ENCODE measurements at regions not wholly inside any gene's neighbourhood (a gene's known extent, or its start where the extent isn't known, plus 50 kb on each side); places are given as distances from the start of the nearest gene placed in this dataset.

DNA sequence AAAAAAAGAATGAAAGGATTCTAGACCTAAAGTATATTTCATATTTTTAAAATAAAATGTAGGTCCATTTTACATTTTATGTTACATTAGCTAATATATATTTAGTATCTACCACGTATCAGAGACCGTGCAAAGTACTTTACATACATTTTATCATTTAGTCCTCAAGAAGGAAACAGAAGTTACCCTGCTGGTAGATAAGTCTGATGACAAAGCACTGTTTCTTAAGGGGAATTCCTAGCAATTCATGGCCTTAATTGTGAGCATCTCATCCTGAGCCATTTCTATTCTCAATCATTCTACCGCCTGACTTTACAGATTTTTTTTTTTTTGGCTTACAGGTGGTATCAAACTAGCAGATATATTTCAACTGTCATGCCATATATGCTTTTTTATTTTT is 367.7 kb downstream of the PRELID2 start:
- no peaks in the 10 kb centered on the region for H3K9me3 Mint-ChIP-seq (ENCODE audit: unreplicated experiment)

DNA sequence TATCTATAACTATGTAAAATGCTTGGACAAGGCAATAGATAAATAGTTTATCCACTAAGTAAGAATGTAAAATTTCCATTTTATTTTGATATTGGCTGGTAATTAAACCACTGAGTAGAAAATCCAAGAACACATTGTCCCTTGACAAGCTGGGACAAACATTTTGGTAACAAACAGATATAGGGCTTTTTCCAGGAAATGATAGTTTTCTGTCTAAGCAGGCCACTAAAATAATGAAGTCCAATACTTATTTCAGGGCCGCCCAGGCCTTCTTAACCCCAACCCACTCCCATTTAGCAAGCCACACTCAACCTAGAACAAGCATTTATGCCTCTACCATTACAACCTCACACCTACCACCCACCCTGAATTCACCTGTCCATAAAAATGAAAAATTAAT is 368.6 kb downstream of the PRELID2 start:
- Mint-ChIP-seq H3K4me3 (ENCODE audit: unreplicated experiment) (no peak overlapping the region), H3K27me3 (ENCODE audit: low read depth, unreplicated experiment) (no peaks in the 10 kb centered on the region), H3K9me3 (ENCODE audit: unreplicated experiment) (no peaks in the 10 kb centered on the region), H3K36me3 (ENCODE audit: low read depth, unreplicated experiment) (no peaks in the 10 kb centered on the region), H3K27ac (ENCODE audit: unreplicated experiment) (no peak overlapping the region), H3K4me1 (ENCODE audit: low read depth, unreplicated experiment) (peaks cover 4% of the 10 kb centered on the region)
- Histone ChIP-seq H4K20me1 (ENCODE audit: insufficient read depth, low read length) (no peaks in the 10 kb centered on the region), H3K4me2 (ENCODE audit: low read length) (no peak overlapping the region), H3K79me2 (ENCODE audit: insufficient read depth, low read length) (no peaks in the 10 kb centered on the region), H3K27me3 (ENCODE audit: insufficient read depth, low read length) (no peaks in the 10 kb centered on the region), H3K36me3 (ENCODE audit: insufficient read depth, low read length) (no peaks in the 10 kb centered on the region), H3K9me3 (ENCODE audit: insufficient read depth, low read depth, low read length) (no peaks in the 10 kb centered on the region), H3K9ac (ENCODE audit: low read length) (no peak overlapping the region), H2AFZ (ENCODE audit: low read depth, low read length) (no peak overlapping the region), H3K4me3 (ENCODE audit: insufficient read depth, low read depth, low read length) (no peak overlapping the region), H3K27ac (ENCODE audit: low read depth, low read length) (no peak overlapping the region), H3K4me1 (ENCODE audit: insufficient read depth, low read length) (no peaks in the 10 kb centered on the region)
- no peak for FAIRE-seq
- no peak for TF ChIP-seq EZH2 (IDR thresholded peaks at IDR 0.05; ENCODE audit: insufficient read depth, low read length)
- TF ChIP-seq, protein P1, sequence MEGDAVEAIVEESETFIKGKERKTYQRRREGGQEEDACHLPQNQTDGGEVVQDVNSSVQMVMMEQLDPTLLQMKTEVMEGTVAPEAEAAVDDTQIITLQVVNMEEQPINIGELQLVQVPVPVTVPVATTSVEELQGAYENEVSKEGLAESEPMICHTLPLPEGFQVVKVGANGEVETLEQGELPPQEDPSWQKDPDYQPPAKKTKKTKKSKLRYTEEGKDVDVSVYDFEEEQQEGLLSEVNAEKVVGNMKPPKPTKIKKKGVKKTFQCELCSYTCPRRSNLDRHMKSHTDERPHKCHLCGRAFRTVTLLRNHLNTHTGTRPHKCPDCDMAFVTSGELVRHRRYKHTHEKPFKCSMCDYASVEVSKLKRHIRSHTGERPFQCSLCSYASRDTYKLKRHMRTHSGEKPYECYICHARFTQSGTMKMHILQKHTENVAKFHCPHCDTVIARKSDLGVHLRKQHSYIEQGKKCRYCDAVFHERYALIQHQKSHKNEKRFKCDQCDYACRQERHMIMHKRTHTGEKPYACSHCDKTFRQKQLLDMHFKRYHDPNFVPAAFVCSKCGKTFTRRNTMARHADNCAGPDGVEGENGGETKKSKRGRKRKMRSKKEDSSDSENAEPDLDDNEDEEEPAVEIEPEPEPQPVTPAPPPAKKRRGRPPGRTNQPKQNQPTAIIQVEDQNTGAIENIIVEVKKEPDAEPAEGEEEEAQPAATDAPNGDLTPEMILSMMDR (IDR thresholded peaks at IDR 0.05; ENCODE audit: insufficient read depth, low read depth, low read length): no peak
- no peak for DNase-seq (ENCODE audit: low read depth)

More for the DNA sequence above, 367.7 kb downstream of the PRELID2 start:
- Histone ChIP-seq H3K27ac (ENCODE audit: low read depth, low read length) (no peak overlapping the region), H3K27me3 (ENCODE audit: insufficient read depth, low read length) (no peaks in the 10 kb centered on the region), H3K9me3 (ENCODE audit: insufficient read depth, low read depth, low read length) (no peaks in the 10 kb centered on the region), H3K79me2 (ENCODE audit: insufficient read depth, low read length) (no peaks in the 10 kb centered on the region), H3K4me2 (ENCODE audit: low read length) (no peak overlapping the region), H4K20me1 (ENCODE audit: insufficient read depth, low read length) (no peaks in the 10 kb centered on the region), H2AFZ (ENCODE audit: low read depth, low read length) (no peak overlapping the region), H3K9ac (ENCODE audit: low read length) (no peak overlapping the region), H3K36me3 (ENCODE audit: insufficient read depth, low read length) (no peaks in the 10 kb centered on the region), H3K4me1 (ENCODE audit: insufficient read depth, low read length) (no peaks in the 10 kb centered on the region), H3K4me3 (ENCODE audit: insufficient read depth, low read depth, low read length) (no peak overlapping the region)
- FAIRE-seq: no peak
- Mint-ChIP-seq H3K27me3 (ENCODE audit: low read depth, unreplicated experiment) (no peaks in the 10 kb centered on the region), H3K4me3 (ENCODE audit: unreplicated experiment) (no peak overlapping the region), H3K4me1 (ENCODE audit: low read depth, unreplicated experiment) (peaks cover 12% of the 10 kb centered on the region), H3K27ac (ENCODE audit: unreplicated experiment) (no peak overlapping the region), H3K36me3 (ENCODE audit: low read depth, unreplicated experiment) (no peaks in the 10 kb centered on the region)
- no peak for DNase-seq (ENCODE audit: low read depth)
- TF ChIP-seq, protein P1 (IDR thresholded peaks at IDR 0.05; ENCODE audit: insufficient read depth, low read depth, low read length): no peak
- no peak for TF ChIP-seq EZH2 (IDR thresholded peaks at IDR 0.05; ENCODE audit: insufficient read depth, low read length)

DNA sequence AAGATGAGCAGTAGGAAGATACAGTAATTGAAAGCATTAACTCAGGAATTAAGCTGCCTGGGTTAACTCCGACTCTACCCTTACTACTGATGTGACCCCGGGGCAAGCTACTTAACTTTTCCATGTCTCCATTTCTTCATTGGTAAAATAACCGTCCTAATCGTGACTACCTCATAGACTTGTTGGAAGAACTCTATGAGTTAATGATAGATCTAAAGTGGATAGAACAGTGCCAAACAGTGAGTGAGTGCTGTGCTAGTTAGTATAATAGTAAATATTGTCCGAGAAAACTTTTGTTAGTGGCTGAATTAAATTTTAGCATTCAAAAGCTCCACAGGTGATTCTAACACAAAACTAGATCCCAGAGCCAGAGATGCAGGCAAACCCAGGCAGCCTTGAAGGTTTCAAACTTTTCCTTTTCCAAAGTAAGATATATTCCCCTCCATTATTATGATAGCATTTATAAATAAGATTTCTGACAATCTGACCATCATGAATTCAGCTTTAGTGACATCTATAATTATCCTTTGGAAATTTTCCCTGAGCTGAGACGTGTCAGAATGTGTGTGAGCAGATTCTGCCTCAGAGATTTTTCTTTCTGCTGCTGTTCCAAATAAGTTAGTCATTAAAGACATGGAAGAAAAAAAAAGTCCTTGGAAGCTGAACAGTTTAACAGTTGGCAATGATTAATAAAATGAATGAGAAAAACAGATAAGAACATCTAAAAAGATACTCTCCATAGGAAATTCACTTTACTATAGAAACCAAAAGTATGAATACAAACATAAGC is 369.5 kb downstream of the PRELID2 start:
- no peak overlapping the region for H2AFZ ChIP-seq (ENCODE audit: low read depth, low read length)
- H3K9me3 ChIP-seq (ENCODE audit: insufficient read depth, low read depth, low read length): no peaks in the 10 kb centered on the region
- H4K20me1 ChIP-seq (ENCODE audit: insufficient read depth, low read length): no peaks in the 10 kb centered on the region
- H3K9ac ChIP-seq (ENCODE audit: low read length): no peak overlapping the region
- no peaks in the 10 kb centered on the region for H3K9me3 Mint-ChIP-seq (ENCODE audit: unreplicated experiment)
- H3K27ac ChIP-seq (ENCODE audit: low read depth, low read length): no peak overlapping the region
- no peaks in the 10 kb centered on the region for H3K36me3 Mint-ChIP-seq (ENCODE audit: low read depth, unreplicated experiment)
- no peaks in the 10 kb centered on the region for H3K36me3 ChIP-seq (ENCODE audit: insufficient read depth, low read length)
- no peak for TF ChIP-seq EZH2 (IDR thresholded peaks at IDR 0.05; ENCODE audit: insufficient read depth, low read length)
- TF ChIP-seq, protein P1 (IDR thresholded peaks at IDR 0.05; ENCODE audit: insufficient read depth, low read depth, low read length): no peak
- no peaks in the 10 kb centered on the region for H3K4me1 ChIP-seq (ENCODE audit: insufficient read depth, low read length)
- H3K4me1 Mint-ChIP-seq (ENCODE audit: low read depth, unreplicated experiment): peaks cover 4% of the 10 kb centered on the region
- H3K79me2 ChIP-seq (ENCODE audit: insufficient read depth, low read length): no peaks in the 10 kb centered on the region
- H3K27ac Mint-ChIP-seq (ENCODE audit: unreplicated experiment): no peak overlapping the region
- no peaks in the 10 kb centered on the region for H3K27me3 ChIP-seq (ENCODE audit: insufficient read depth, low read length)
- DNase-seq (ENCODE audit: low read depth): no peak
- no peaks in the 10 kb centered on the region for H3K27me3 Mint-ChIP-seq (ENCODE audit: low read depth, unreplicated experiment)
- H3K4me3 Mint-ChIP-seq (ENCODE audit: unreplicated experiment): no peak overlapping the region
- no peak overlapping the region for H3K4me3 ChIP-seq (ENCODE audit: insufficient read depth, low read depth, low read length)
- H3K4me2 ChIP-seq (ENCODE audit: low read length): no peak overlapping the region
- no peak for FAIRE-seq

Data from astrocyte (in vitro differentiated cells and primary cell).